SK-N-SH treated with all-trans-retinoic acid at 6 μM for 48 hours (cell line): ENCODE measurements at regions not wholly inside any gene's neighbourhood (a gene's known extent, or its start where the extent isn't known, plus 50 kb on each side); places are given as distances from the start of the nearest gene placed in this dataset.

Experiments
- ARNTL ChIP-seq: fragments of 450-650 bp; formaldehyde crosslinking; IDR thresholded peaks from 2 replicates; pipeline ENCODE4 v1.5.0; 2020; ENCODE audit warnings: low read depth, mild to moderate bottlenecking, moderate library complexity, borderline replicate concordance
- ESRRG ChIP-seq: fragments of 250-450 bp; sonication (Bioruptor Pico); IDR thresholded peaks from 2 replicates; pipeline ENCODE4 v1.6.1; 2021; ENCODE audit warnings: mild to moderate bottlenecking
- OSR1 ChIP-seq: fragments of 250-450 bp; sonication (Bioruptor Pico); IDR thresholded peaks from 2 replicates; pipeline ENCODE4 v1.8.0; 2022; ENCODE audit warnings: moderate library complexity, mild to moderate bottlenecking, inconsistent platforms
- PPARA ChIP-seq: fragments of 250-450 bp; sonication (Bioruptor Pico); IDR thresholded peaks from 2 replicates; pipeline ENCODE4 v1.5.0; 2020; ENCODE audit warnings: mild to moderate bottlenecking, borderline replicate concordance
- RARB ChIP-seq: fragments of 250-450 bp; sonication (Bioruptor Pico); IDR thresholded peaks from 2 replicates; pipeline ENCODE4 v1.8.0; 2021; ENCODE audit warnings: mild to moderate bottlenecking, moderate library complexity
- TCF4 ChIP-seq: fragments of 250-450 bp; sonication (Bioruptor Pico); IDR thresholded peaks from 2 replicates; pipeline ENCODE4 v1.8.0; 2021; ENCODE audit warnings: mild to moderate bottlenecking, moderate library complexity, borderline replicate concordance
- TOX ChIP-seq: fragments of 250-450 bp; sonication (Bioruptor Pico); IDR thresholded peaks from 2 replicates; pipeline ENCODE4 v1.8.0; 2021; ENCODE audit warnings: mild to moderate bottlenecking, moderate library complexity, borderline replicate concordance
- ZC3H10 ChIP-seq: fragments of 250-450 bp; sonication (Bioruptor Pico); IDR thresholded peaks from 2 replicates; pipeline ENCODE4 v1.5.1; 2021; ENCODE audit warnings: mild to moderate bottlenecking, moderate library complexity
- ZFP3 ChIP-seq: fragments of 250-450 bp; sonication (Bioruptor Pico); IDR thresholded peaks from 2 replicates; pipeline ENCODE4 v1.5.0; 2020; ENCODE audit warnings: mild to moderate bottlenecking, moderate library complexity
- ZFP30 ChIP-seq: fragments of 450-650 bp; formaldehyde crosslinking; IDR thresholded peaks from 2 replicates; pipeline ENCODE4 v1.5.0; 2022; ENCODE audit warnings: mild to moderate bottlenecking, moderate library complexity
- TF ChIP-seq, protein P1 (sequence below): fragments of 250-450 bp; sonication (Bioruptor Pico); IDR thresholded peaks from 2 replicates; pipeline ENCODE4 v1.5.1; 2021; ENCODE audit warnings: mild to moderate bottlenecking, moderate library complexity
- TF ChIP-seq, protein P2 (sequence below): fragments of 250-450 bp; sonication (Bioruptor Pico); IDR thresholded peaks from 2 replicates; pipeline ENCODE4 v1.8.0; 2020; ENCODE audit warnings: mild to moderate bottlenecking, moderate library complexity, borderline replicate concordance
- TF ChIP-seq, protein P3 (sequence below): fragments of 250-450 bp; sonication (Bioruptor Pico); IDR thresholded peaks from 2 replicates; pipeline ENCODE4 v1.5.0; 2020; ENCODE audit warnings: mild to moderate bottlenecking, moderate library complexity
- TF ChIP-seq, protein P4 (sequence below): fragments of 250-450 bp; sonication (Bioruptor Pico); IDR thresholded peaks from 2 replicates; pipeline ENCODE4 v1.5.1; 2020; ENCODE audit warnings: low read depth, mild to moderate bottlenecking, moderate library complexity

DNA sequence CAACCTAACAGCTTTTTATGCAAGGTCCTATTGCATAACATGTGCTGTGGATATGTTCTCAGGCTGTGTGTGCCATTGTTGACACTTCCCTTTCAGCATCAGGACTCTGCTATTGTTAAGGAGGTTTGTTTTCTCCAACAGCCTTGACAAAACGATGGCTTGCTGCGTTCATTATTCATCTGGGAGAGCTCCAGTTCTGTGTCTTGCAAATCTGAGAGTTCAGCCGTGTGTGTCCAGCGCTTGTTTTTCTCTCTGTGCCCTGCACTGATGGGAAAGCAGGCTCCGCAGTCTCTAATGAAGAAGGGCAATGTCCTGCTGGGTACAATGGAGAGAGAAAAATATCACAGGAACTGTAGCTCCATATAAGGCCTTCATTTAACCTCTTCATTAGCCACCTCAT lies 63.7 kb downstream of the CLDN17 start:
- TF ChIP-seq OSR1 (no peak), TOX (CRISPR knock-in tag) (no peak), ESRRG (no peak), RARB (CRISPR knock-in tag) (no peak), ZC3H10 (CRISPR knock-in tag) (no peak), ARNTL (no peak), ZFP3 (CRISPR knock-in tag) (no peak), TCF4 (no peak), ZFP30 (CRISPR knock-in tag) (no peak), PPARA (CRISPR knock-in tag) (no peak)
- TF ChIP-seq, protein P1, sequence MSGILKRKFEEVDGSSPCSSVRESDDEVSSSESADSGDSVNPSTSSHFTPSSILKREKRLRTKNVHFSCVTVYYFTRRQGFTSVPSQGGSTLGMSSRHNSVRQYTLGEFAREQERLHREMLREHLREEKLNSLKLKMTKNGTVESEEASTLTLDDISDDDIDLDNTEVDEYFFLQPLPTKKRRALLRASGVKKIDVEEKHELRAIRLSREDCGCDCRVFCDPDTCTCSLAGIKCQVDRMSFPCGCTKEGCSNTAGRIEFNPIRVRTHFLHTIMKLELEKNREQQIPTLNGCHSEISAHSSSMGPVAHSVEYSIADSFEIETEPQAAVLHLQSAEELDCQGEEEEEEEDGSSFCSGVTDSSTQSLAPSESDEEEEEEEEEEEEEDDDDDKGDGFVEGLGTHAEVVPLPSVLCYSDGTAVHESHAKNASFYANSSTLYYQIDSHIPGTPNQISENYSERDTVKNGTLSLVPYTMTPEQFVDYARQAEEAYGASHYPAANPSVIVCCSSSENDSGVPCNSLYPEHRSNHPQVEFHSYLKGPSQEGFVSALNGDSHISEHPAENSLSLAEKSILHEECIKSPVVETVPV (CRISPR knock-in tag), result no peak
- TF ChIP-seq, protein P2, sequence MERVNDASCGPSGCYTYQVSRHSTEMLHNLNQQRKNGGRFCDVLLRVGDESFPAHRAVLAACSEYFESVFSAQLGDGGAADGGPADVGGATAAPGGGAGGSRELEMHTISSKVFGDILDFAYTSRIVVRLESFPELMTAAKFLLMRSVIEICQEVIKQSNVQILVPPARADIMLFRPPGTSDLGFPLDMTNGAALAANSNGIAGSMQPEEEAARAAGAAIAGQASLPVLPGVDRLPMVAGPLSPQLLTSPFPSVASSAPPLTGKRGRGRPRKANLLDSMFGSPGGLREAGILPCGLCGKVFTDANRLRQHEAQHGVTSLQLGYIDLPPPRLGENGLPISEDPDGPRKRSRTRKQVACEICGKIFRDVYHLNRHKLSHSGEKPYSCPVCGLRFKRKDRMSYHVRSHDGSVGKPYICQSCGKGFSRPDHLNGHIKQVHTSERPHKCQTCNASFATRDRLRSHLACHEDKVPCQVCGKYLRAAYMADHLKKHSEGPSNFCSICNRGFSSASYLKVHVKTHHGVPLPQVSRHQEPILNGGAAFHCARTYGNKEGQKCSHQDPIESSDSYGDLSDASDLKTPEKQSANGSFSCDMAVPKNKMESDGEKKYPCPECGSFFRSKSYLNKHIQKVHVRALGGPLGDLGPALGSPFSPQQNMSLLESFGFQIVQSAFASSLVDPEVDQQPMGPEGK, result no peak
- TF ChIP-seq, protein P3, sequence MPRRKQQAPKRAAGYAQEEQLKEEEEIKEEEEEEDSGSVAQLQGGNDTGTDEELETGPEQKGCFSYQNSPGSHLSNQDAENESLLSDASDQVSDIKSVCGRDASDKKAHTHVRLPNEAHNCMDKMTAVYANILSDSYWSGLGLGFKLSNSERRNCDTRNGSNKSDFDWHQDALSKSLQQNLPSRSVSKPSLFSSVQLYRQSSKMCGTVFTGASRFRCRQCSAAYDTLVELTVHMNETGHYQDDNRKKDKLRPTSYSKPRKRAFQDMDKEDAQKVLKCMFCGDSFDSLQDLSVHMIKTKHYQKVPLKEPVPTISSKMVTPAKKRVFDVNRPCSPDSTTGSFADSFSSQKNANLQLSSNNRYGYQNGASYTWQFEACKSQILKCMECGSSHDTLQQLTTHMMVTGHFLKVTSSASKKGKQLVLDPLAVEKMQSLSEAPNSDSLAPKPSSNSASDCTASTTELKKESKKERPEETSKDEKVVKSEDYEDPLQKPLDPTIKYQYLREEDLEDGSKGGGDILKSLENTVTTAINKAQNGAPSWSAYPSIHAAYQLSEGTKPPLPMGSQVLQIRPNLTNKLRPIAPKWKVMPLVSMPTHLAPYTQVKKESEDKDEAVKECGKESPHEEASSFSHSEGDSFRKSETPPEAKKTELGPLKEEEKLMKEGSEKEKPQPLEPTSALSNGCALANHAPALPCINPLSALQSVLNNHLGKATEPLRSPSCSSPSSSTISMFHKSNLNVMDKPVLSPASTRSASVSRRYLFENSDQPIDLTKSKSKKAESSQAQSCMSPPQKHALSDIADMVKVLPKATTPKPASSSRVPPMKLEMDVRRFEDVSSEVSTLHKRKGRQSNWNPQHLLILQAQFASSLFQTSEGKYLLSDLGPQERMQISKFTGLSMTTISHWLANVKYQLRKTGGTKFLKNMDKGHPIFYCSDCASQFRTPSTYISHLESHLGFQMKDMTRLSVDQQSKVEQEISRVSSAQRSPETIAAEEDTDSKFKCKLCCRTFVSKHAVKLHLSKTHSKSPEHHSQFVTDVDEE (CRISPR knock-in tag), result no peak
- TF ChIP-seq, protein P4, sequence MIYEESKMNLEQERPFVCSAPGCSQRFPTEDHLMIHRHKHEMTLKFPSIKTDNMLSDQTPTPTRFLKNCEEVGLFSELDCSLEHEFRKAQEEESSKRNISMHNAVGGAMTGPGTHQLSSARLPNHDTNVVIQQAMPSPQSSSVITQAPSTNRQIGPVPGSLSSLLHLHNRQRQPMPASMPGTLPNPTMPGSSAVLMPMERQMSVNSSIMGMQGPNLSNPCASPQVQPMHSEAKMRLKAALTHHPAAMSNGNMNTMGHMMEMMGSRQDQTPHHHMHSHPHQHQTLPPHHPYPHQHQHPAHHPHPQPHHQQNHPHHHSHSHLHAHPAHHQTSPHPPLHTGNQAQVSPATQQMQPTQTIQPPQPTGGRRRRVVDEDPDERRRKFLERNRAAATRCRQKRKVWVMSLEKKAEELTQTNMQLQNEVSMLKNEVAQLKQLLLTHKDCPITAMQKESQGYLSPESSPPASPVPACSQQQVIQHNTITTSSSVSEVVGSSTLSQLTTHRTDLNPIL (CRISPR knock-in tag), result no peak
